PC-3 (cell line): ENCODE measurements at regions not wholly inside any gene's neighbourhood (a gene's known extent, or its start where the extent isn't known, plus 50 kb on each side); places are given as distances from the start of the nearest gene placed in this dataset.

Source experiments
- ATAC-seq: fragments of 200-7000 bp; cut with Tn5 transposase; 2 replicates; pipeline ENCODE4 v1.9.1; 2020; ENCODE audit warnings: mild to moderate bottlenecking, moderate library complexity
- BruUV-seq: library from RNA; stranded (reverse); fragments of 400-500 nt; replicated peaks from 2 replicates; lab custom pipeline; 2021; lab: Mats Ljungman, UMichigan
- CTCF ChIA-PET: fragments of 300-600 bp; sonication (Branson Sonifier 250); formaldehyde crosslinking; loops from one replicate; lab custom pipeline; 2022; ENCODE audit warnings: antibody characterized with exemption; lab: Charles Lee
- POLR2A ChIA-PET: fragments of 300-600 bp; sonication (Branson Sonifier 250); formaldehyde crosslinking; loops from one replicate; lab custom pipeline; 2022; ENCODE audit warnings: antibody characterized with exemption; ENCODE audit not compliant: unreplicated experiment; lab: Charles Lee
- DNase-seq: peaks from one replicate; pipeline ENCODE4 v3.0.0-alpha.2; 2015
- H2AFZ ChIP-seq: fragments of 300-600 bp; sonication (generic); 2 replicates; pipeline ENCODE4 v1.6.0; 2016; ENCODE audit warnings: antibody characterized with exemption, low read length
- H3F3A ChIP-seq: fragments of 300-600 bp; sonication (generic); one replicate; pipeline ENCODE4 v1.6.0; 2017; ENCODE audit warnings: antibody characterized with exemption, low read length, control low read depth, mild to moderate bottlenecking; ENCODE audit not compliant: unreplicated experiment
- H3K27ac ChIP-seq: fragments of 300-600 bp; sonication (generic); 2 replicates; pipeline ENCODE4 v1.5.1; 2016; ENCODE audit warnings: mild to moderate bottlenecking, low read length
- H3K27me3 ChIP-seq: fragments of 300-600 bp; sonication (generic); 2 replicates; pipeline ENCODE4 v1.6.1; 2016; ENCODE audit warnings: low read length, mixed read lengths
- H3K36me3 ChIP-seq: fragments of 300-600 bp; sonication (generic); 2 replicates; pipeline ENCODE4 v1.6.1; 2016; ENCODE audit warnings: low read depth, mixed run types, low read length, mixed read lengths
- H3K4me1 ChIP-seq: fragments of 300-600 bp; sonication (generic); 2 replicates; pipeline ENCODE4 v1.5.1; 2016; ENCODE audit warnings: low read length; ENCODE audit not compliant: insufficient read depth
- H3K4me2 ChIP-seq: fragments of 300-600 bp; sonication (generic); 2 replicates; pipeline ENCODE4 v1.6.0; 2016; ENCODE audit warnings: low read length
- H3K4me3 ChIP-seq: fragments of 300-600 bp; sonication (generic); 2 replicates; pipeline ENCODE4 v1.5.1; 2016; ENCODE audit warnings: mild to moderate bottlenecking, low read length, mixed read lengths
- H3K79me2 ChIP-seq: fragments of 300-600 bp; sonication (generic); 2 replicates; pipeline ENCODE4 v1.6.1; 2017; ENCODE audit warnings: low read length, mixed read lengths
- H3K9ac ChIP-seq: fragments of 300-600 bp; sonication (generic); 2 replicates; pipeline ENCODE4 v1.6.0; 2016; ENCODE audit warnings: mild to moderate bottlenecking, low read length
- H3K9me2 ChIP-seq: fragments of 300-600 bp; sonication (generic); replicated peaks from 2 replicates; pipeline ENCODE4 v1.6.1; 2016; ENCODE audit warnings: mixed run types, low read length, mixed read lengths
- H3K9me3 ChIP-seq: fragments of 300-600 bp; sonication (generic); 2 replicates; pipeline ENCODE4 v1.6.1; 2016; ENCODE audit warnings: low read length, mixed read lengths
- H4K20me1 ChIP-seq: fragments of 300-600 bp; sonication (generic); 2 replicates; pipeline ENCODE4 v1.6.1; 2016; ENCODE audit warnings: low read length, mixed read lengths
- EZH2 ChIP-seq: fragments of 300-600 bp; sonication (generic); IDR thresholded peaks from one replicate; pipeline ENCODE4 v1.6.1; 2017; ENCODE audit warnings: antibody characterized with exemption, mild to moderate bottlenecking, low read length; ENCODE audit not compliant: unreplicated experiment
- EZH2phosphoT487 ChIP-seq: fragments of 300-600 bp; sonication (generic); IDR thresholded peaks from 2 replicates; pipeline ENCODE4 v1.6.1; 2018; ENCODE audit warnings: mild to moderate bottlenecking, antibody characterized with exemption, low read length, borderline replicate concordance
- intact Hi-C: fragments of 100-400 bp; cut with micrococcal nuclease; formaldehyde crosslinking; loops from 2 replicates; pipeline ENCODE4 v1.9.0; 2023
- TF ChIP-seq, protein P1 (sequence below): fragments of 300-600 bp; sonication (generic); conservative IDR thresholded peaks from 2 replicates; pipeline ENCODE4 v1.5.1; 2017; ENCODE audit warnings: antibody characterized with exemption, low read depth, mild to moderate bottlenecking, low read length

GRCh38 chr5:56326770-56327169 is 93.6 kb upstream of the ANKRD55 start:
- no peaks in the 10 kb centered on the region for H3K79me2 ChIP-seq
- no peak overlapping the region for H3K27ac ChIP-seq
- no TSS peak for BruUV-seq
- ChIA-PET CTCF (no interaction called here), POLR2A (interaction anchor here (0.6 kb wide), 1 partner anchor 448 kb away, joined by 3 read pairs; no protein-coding TSS in a partner anchor)
- H3F3A ChIP-seq: no peaks in the 10 kb centered on the region
- H3K36me3 ChIP-seq: no peaks in the 10 kb centered on the region
- H2AFZ ChIP-seq: no peak overlapping the region
- TF ChIP-seq EZH2 (no peak), EZH2phosphoT487 (no peak)
- TF ChIP-seq, protein P1, sequence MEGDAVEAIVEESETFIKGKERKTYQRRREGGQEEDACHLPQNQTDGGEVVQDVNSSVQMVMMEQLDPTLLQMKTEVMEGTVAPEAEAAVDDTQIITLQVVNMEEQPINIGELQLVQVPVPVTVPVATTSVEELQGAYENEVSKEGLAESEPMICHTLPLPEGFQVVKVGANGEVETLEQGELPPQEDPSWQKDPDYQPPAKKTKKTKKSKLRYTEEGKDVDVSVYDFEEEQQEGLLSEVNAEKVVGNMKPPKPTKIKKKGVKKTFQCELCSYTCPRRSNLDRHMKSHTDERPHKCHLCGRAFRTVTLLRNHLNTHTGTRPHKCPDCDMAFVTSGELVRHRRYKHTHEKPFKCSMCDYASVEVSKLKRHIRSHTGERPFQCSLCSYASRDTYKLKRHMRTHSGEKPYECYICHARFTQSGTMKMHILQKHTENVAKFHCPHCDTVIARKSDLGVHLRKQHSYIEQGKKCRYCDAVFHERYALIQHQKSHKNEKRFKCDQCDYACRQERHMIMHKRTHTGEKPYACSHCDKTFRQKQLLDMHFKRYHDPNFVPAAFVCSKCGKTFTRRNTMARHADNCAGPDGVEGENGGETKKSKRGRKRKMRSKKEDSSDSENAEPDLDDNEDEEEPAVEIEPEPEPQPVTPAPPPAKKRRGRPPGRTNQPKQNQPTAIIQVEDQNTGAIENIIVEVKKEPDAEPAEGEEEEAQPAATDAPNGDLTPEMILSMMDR: no peak
- H4K20me1 ChIP-seq: no peaks in the 10 kb centered on the region
- ATAC-seq (no peak), DNase-seq (no peak)
- intact Hi-C loops: no loop called here
- H3K27me3 ChIP-seq: no peaks in the 10 kb centered on the region
- no peak overlapping the region for H3K4me2 ChIP-seq
- H3K9me3 ChIP-seq: no peaks in the 10 kb centered on the region
- peaks cover 15% of the 10 kb centered on the region for H3K4me1 ChIP-seq
- H3K4me3 ChIP-seq: no peak overlapping the region
- no peak overlapping the region for H3K9ac ChIP-seq
- H3K9me2 ChIP-seq: no peaks in the 10 kb centered on the region

- Histone ChIP-seq H3K4me2 (no peak overlapping the region), H3K36me3 (no peaks in the 10 kb centered on the region), H3F3A (no peaks in the 10 kb centered on the region), H3K4me3 (no peak overlapping the region), H4K20me1 (no peaks in the 10 kb centered on the region), H3K9ac (no peak overlapping the region), H2AFZ (no peak overlapping the region), H3K9me3 (no peaks in the 10 kb centered on the region), H3K27ac (no peak overlapping the region), H3K79me2 (no peaks in the 10 kb centered on the region), H3K27me3 (no peaks in the 10 kb centered on the region), H3K9me2 (no peaks in the 10 kb centered on the region), H3K4me1 (peaks cover 15% of the 10 kb centered on the region)
- DNase-seq (no peak), ATAC-seq (no peak)
- BruUV-seq: no TSS peak
- intact Hi-C loops: no loop called here
- CTCF ChIA-PET: no interaction called here
- POLR2A ChIA-PET: interaction anchor here (0.6 kb wide), 1 partner anchor 449 kb away, joined by 3 read pairs; no protein-coding TSS in a partner anchor
- TF ChIP-seq EZH2 (no peak), EZH2phosphoT487 (no peak)
- TF ChIP-seq, protein P1: no peak
Observed at GRCh38 chr5:56326116-56326515, 93.0 kb upstream of the ANKRD55 start.

DNA sequence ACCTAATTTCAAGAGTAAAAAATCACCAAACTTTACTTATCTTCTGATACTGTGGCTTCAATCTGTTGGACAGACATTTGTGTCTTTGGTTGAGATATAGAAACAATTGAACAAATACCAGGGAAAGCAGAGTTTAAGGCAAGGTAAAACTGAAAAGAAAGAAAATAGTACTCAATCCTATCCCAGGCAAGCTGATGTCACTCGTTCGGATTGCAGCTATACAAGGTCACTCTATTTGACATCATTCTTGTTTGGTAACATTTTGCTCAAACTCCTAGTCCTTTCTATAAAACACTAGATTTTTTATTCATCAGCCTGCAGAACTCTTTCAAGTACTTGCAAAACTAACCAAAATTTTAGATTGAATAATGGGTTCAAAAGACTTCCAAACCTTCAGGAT is 91.9 kb upstream of the ANKRD55 start:
- TF ChIP-seq EZH2 (no peak), EZH2phosphoT487 (no peak)
- TF ChIP-seq, protein P1: no peak
- Histone ChIP-seq H3K9me2 (no peaks in the 10 kb centered on the region), H3K27ac (no peak overlapping the region), H4K20me1 (no peaks in the 10 kb centered on the region), H3K4me2 (no peak overlapping the region), H2AFZ (no peak overlapping the region), H3K79me2 (no peaks in the 10 kb centered on the region), H3F3A (no peaks in the 10 kb centered on the region), H3K4me1 (peaks cover 15% of the 10 kb centered on the region), H3K36me3 (no peaks in the 10 kb centered on the region), H3K27me3 (no peaks in the 10 kb centered on the region), H3K4me3 (no peak overlapping the region), H3K9ac (no peak overlapping the region), H3K9me3 (no peaks in the 10 kb centered on the region)
- BruUV-seq: no TSS peak
- intact Hi-C loops: no loop called here
- POLR2A ChIA-PET: no interaction called here
- DNase-seq (no peak), ATAC-seq (no peak)
- CTCF ChIA-PET: no interaction called here
